RWPE1 (cell line): ENCODE measurements at regions not wholly inside any gene's neighbourhood (a gene's known extent, or its start where the extent isn't known, plus 50 kb on each side); places are given as distances from the start of the nearest gene placed in this dataset.
A peak's percentile ranks its signal among the peaks of the same experiment; 100 is the strongest.

ENCODE experiments used
- CTCF ChIA-PET: fragments of 350-600 bp; sonication (Branson Sonifier 250); formaldehyde crosslinking; extraction: SDS; loops from one replicate; lab custom pipeline; 2021; lab: Yijun Ruan, JAX
- POLR2A ChIA-PET: fragments of 400-600 bp; formaldehyde crosslinking; extraction: SDS; loops from one replicate; lab custom pipeline; 2020; ENCODE audit warnings: antibody characterized with exemption; ENCODE audit not compliant: low non-redundant PET; lab: Yijun Ruan, JAX
- DNase-seq: peaks from one replicate; pipeline ENCODE4 v3.0.0; 2012; ENCODE audit warnings: low spot score
- H3K27ac ChIP-seq: fragments of 450-650 bp; 2 replicates; pipeline ENCODE4 v1.5.1; 2017
- TF ChIP-seq, protein P1 (sequence below): fragments of 450-650 bp; conservative IDR thresholded peaks from 2 replicates; pipeline ENCODE4 v1.5.1; 2017; ENCODE audit warnings: low read depth, mild to moderate bottlenecking

- TF ChIP-seq, protein P1, sequence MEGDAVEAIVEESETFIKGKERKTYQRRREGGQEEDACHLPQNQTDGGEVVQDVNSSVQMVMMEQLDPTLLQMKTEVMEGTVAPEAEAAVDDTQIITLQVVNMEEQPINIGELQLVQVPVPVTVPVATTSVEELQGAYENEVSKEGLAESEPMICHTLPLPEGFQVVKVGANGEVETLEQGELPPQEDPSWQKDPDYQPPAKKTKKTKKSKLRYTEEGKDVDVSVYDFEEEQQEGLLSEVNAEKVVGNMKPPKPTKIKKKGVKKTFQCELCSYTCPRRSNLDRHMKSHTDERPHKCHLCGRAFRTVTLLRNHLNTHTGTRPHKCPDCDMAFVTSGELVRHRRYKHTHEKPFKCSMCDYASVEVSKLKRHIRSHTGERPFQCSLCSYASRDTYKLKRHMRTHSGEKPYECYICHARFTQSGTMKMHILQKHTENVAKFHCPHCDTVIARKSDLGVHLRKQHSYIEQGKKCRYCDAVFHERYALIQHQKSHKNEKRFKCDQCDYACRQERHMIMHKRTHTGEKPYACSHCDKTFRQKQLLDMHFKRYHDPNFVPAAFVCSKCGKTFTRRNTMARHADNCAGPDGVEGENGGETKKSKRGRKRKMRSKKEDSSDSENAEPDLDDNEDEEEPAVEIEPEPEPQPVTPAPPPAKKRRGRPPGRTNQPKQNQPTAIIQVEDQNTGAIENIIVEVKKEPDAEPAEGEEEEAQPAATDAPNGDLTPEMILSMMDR, result no peak
- no peak overlapping the region for H3K27ac ChIP-seq
- ChIA-PET CTCF (interaction anchor here (0.7 to 1.3 kb wide), 2 partner anchors 23 to 1806 kb away, joined by 3 read pairs; no protein-coding TSS in a partner anchor), POLR2A (no interaction called here)
- DNase-seq, result no peak
Observed at GRCh38 chr5:69019668-69020375, 74.0 kb upstream of the SLC30A5 start.

GRCh38 chr5:69024241-69024651 lies 69.6 kb upstream of the SLC30A5 start:
- POLR2A ChIA-PET, result no interaction called here
- peak; percentile 54 for DNase-seq

GRCh38 chr5:69029292-69029691 lies 64.5 kb upstream of the SLC30A5 start:
- no peak for DNase-seq
- H3K27ac ChIP-seq, result no peak overlapping the region
- ChIA-PET POLR2A (no interaction called here), CTCF (interaction anchor here (1.2 kb wide), 2 partner anchors 64 to 306 kb away, joined by 4 to 6 read pairs; no protein-coding TSS in a partner anchor)
- TF ChIP-seq, protein P1, result no peak

More at GRCh38 chr5:69024241-69024651, 69.6 kb upstream of the SLC30A5 start:
- no peak overlapping the region for H3K27ac ChIP-seq
- TF ChIP-seq, protein P1, result peak; percentile 41; the same call in 1 of the 2 replicates
- CTCF ChIA-PET, result interaction anchor here (0.6 to 0.9 kb wide), 4 partner anchors 12 to 1987 kb away, joined by 3 to 6 read pairs (median 4); no protein-coding TSS in a partner anchor

GRCh38 chr5:69030358-69031062 lies 63.3 kb upstream of the SLC30A5 start:
- TF ChIP-seq, protein P1, result no peak
- no peak for DNase-seq
- POLR2A ChIA-PET, result no interaction called here
- H3K27ac ChIP-seq, result no peak overlapping the region
- CTCF ChIA-PET, result no interaction called here

DNA sequence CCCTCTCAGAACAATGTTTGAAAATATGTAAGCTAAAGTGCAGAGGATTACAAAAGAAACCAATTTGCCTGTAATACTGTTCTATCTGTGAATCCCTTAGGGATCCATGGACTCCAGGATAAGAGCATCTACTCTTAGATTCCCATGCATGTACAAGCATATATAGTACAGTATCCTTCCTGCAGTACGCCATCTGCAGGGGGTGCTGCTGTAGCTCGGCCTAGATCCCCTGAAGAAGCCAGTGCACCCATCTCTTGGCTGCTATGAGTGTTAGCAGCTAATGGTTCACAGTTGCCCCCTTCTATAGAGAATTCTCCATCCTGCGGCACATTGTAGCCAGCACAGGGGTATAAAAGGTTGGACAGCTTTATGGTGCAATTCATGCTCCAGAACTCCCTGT lies 61.8 kb upstream of the SLC30A5 start:
- DNase-seq, result no peak
- no peak overlapping the region for H3K27ac ChIP-seq
- CTCF ChIA-PET, result interaction anchor here (0.9 kb wide), 1 partner anchor 10 kb away, joined by 3 read pairs; no protein-coding TSS in a partner anchor
- POLR2A ChIA-PET, result no interaction called here
- TF ChIP-seq, protein P1, result no peak

DNA sequence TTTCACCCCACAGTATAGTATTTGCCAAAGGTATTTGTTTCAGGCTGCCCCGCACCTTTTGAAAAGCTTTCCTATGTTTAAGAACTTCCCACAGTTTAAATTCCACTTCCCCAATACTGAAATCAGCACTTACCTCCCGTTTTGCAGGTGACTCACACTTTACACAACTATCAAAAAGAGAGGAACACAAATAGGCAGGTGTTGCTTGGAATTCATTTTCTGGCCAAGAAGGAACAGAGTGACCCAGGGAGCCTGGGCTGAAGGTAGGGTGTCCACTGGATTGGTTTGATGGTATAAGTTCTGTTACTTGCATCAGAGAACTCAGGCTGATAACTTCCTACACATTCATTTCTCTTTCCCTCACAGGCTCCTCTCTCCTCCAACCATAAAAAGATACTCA lies 60.1 kb upstream of the SLC30A5 start:
- no peak overlapping the region for H3K27ac ChIP-seq
- CTCF ChIA-PET, result no interaction called here
- TF ChIP-seq, protein P1, result no peak
- POLR2A ChIA-PET, result no interaction called here
- no peak for DNase-seq
